ENCODE measurements at regions not wholly inside any gene's neighbourhood (a gene's known extent, or its start where the extent isn't known, plus 50 kb on each side); places are given as distances from the start of the nearest gene placed in this dataset.

DNA sequence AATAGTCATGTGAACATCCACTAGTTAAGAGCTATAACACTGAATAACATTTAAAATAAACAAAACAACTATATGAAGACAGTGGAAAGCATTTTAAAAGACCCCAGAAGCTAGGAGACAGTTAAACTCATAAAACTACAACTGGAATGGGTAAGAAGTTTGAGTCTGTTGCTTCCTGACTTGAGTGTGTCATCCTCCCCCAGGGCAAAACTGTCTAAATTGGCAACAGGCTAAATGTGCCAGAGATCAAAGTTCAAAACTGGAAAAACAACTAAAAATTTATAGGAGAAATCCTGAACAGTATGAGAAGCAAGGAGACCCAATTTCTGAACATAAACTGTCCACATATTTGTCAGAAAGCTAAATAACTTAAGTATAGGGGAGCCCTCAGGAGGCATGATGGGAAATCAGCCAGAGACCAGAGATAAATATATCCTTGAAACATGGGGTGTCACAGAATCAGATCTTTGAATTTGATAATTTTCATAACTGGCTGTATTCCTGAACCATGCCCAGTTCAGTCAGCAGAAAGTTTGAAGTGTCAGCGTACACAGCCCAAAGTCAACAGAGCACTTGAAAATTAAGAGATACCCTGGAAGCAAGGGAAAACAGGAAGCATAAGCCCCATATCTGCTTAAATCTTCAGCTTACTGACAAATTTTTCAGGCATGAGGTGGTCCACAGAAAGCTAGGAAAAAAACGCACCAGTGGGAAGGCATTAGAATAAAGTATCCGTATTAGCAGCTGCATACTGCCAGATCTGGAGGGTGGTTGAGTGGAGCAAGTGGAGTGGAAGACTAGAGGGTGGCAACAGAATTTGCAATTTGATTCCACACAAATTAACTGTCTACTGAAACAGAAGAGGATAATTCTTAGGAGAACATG is 516.1 kb upstream of the MAN1A1 start:
- WGBS, 2 experiments (ENCODE audit: extremely low coverage in 2 of 2, insufficient read length in 1 of 2) = no CpG with 5 or more reads among the region's 3 CpGs
- H3K4me1 ChIP-seq (ENCODE audit: control insufficient read depth, insufficient read depth, low read length) = no peaks in the 10 kb centered on the region
- H4K5ac ChIP-seq (ENCODE audit: low read depth, low read length) = no peak overlapping the region
- no peak overlapping the region for H3K4ac ChIP-seq (ENCODE audit: low read depth, low read length)
- no peak overlapping the region for H2BK5ac ChIP-seq (ENCODE audit: low read depth, low read length, poor library complexity, severe bottlenecking)
- H3K56ac ChIP-seq (ENCODE audit: extremely low read depth, insufficient read depth, low read length) = no peak overlapping the region
- no peaks in the 10 kb centered on the region for H3K9me1 ChIP-seq (ENCODE audit: insufficient read depth, low read length)
- H3K4me3 ChIP-seq (ENCODE audit: insufficient read depth, low read depth, low read length) = no peak overlapping the region
- in situ Hi-C loops (cut with MboI; ENCODE audit: low sequenced_read_pairs) (no loop called here), intact Hi-C loops (cut with micrococcal nuclease) (no loop called here), dilution Hi-C loops (cut with HindIII; ENCODE audit: low sequenced_read_pairs, unreplicated experiment) (no loop called here)
- no peak overlapping the region for H2AK5ac ChIP-seq (ENCODE audit: low read depth, low read length)
- no peak overlapping the region for H3K23ac ChIP-seq (ENCODE audit: low read depth, low read length)
- TF ChIP-seq MXI1 (IDR thresholded peaks at IDR 0.05; ENCODE audit: borderline replicate concordance, low read depth, low read length) (no peak), RCOR1 (IDR thresholded peaks at IDR 0.05; ENCODE audit: insufficient replicate concordance, low read length) (no peak), MAFK (IDR thresholded peaks at IDR 0.05; ENCODE audit: low read depth, low read length) (no peak), CEBPB (IDR thresholded peaks at IDR 0.05; ENCODE audit: low read depth, low read length) (no peak), CHD1 (IDR thresholded peaks at IDR 0.05; ENCODE audit: low read depth, low read length) (no peak), FOS (IDR thresholded peaks at IDR 0.05; ENCODE audit: low read depth, low read length) (no peak)
- H3K18ac ChIP-seq (ENCODE audit: low read depth, low read length) = no peak overlapping the region
- H2BK15ac ChIP-seq (ENCODE audit: low read depth, low read length) = no peak overlapping the region
- no peak overlapping the region for H2BK20ac ChIP-seq (ENCODE audit: low read depth, low read length)
- ChIA-PET CTCF (no interaction called here), POLR2A (ENCODE audit: unreplicated experiment) (no interaction called here)
- no peak overlapping the region for H2AFZ ChIP-seq (replicated peaks; ENCODE audit: low read length, poor library complexity)
- ATAC-seq (ENCODE audit: low read depth) (no peak), DNase-seq (no peak)
- no peak overlapping the region for H3K14ac ChIP-seq (replicated peaks; ENCODE audit: low read depth, low read length)
- no peak overlapping the region for H3K27ac ChIP-seq (ENCODE audit: insufficient read depth, low read length)
- no peaks in the 10 kb centered on the region for H3K79me1 ChIP-seq (ENCODE audit: low read depth in 1 of 2, low read length in 2 of 2)
- no peak overlapping the region for H3K9ac ChIP-seq (ENCODE audit: low read depth, low read length)
- no peak overlapping the region for H4K8ac ChIP-seq (ENCODE audit: low read depth in 2 of 2, low read length in 2 of 2)
- H3K36me3 ChIP-seq (ENCODE audit: control insufficient read depth, insufficient read depth, low read length) = no peaks in the 10 kb centered on the region
- BruUV-seq (replicated peaks) = no TSS peak
- no peak overlapping the region for H3K4me2 ChIP-seq (ENCODE audit: low read depth, low read length)
- H4K20me1 ChIP-seq (ENCODE audit: insufficient read depth, low read length) = no peaks in the 10 kb centered on the region
- H2BK120ac ChIP-seq (ENCODE audit: low read depth, low read length) = no peak overlapping the region
- no peak overlapping the region for H2AK9ac ChIP-seq (replicated peaks; ENCODE audit: low read depth, low read length, poor library complexity)
- H3K27me3 ChIP-seq (ENCODE audit: control insufficient read depth, insufficient read depth, low read length) = no peaks in the 10 kb centered on the region
- H4K91ac ChIP-seq (ENCODE audit: insufficient read depth, low read depth, low read length) = no peak overlapping the region
- H3K9me3 ChIP-seq (ENCODE audit: control insufficient read depth, insufficient read depth, low read length) = no peaks in the 10 kb centered on the region

All from IMR-90 (cell line).